Thymus (tissue), 11 donors: ENCODE measurements at regions not wholly inside any gene's neighbourhood (a gene's known extent, or its start where the extent isn't known, plus 50 kb on each side); places are given as distances from the start of the nearest gene placed in this dataset.

ENCODE experiments used
- DNase-seq, 9 donors: peaks; one replicate each; pipeline ENCODE4 v3.0.0-alpha.2; 2013; ENCODE audit warnings: low spot score in 9 of 9, low read depth in 6 of 9, missing footprints in 1 of 9
- H3K27ac ChIP-seq, 2 donors: one replicate each; pipeline ENCODE4 v1.5.1; 2013; ENCODE audit warnings: control low read depth in 1 of 2, low read depth in 1 of 2, low read length in 1 of 2, mild to moderate bottlenecking in 1 of 2, moderate library complexity in 1 of 2
- H3K27me3 ChIP-seq, 2 donors: one replicate each; pipeline ENCODE4 v1.5.1; 2013; ENCODE audit warnings: low read length in 1 of 2; ENCODE audit not compliant: control insufficient read depth in 2 of 2, insufficient read depth in 1 of 2
- H3K36me3 ChIP-seq, 2 donors: one replicate each; pipeline ENCODE4 v1.5.1; 2013; ENCODE audit warnings: low read length in 1 of 2, mild to moderate bottlenecking in 1 of 2, moderate library complexity in 1 of 2; ENCODE audit not compliant: control insufficient read depth in 2 of 2, insufficient read depth in 2 of 2
- H3K4me1 ChIP-seq, 2 donors: one replicate each; pipeline ENCODE4 v1.5.1; 2013; ENCODE audit warnings: low read length in 2 of 2; ENCODE audit not compliant: control insufficient read depth in 2 of 2, insufficient read depth in 2 of 2
- H3K4me3 ChIP-seq, 2 donors: one replicate each; pipeline ENCODE4 v1.5.1; 2013; ENCODE audit warnings: low read length in 2 of 2, control low read depth in 1 of 2, mild to moderate bottlenecking in 1 of 2
- H3K9me3 ChIP-seq, 2 donors: one replicate each; pipeline ENCODE4 v1.5.1; 2013; ENCODE audit warnings: low read length in 1 of 2, mild to moderate bottlenecking in 1 of 2; ENCODE audit not compliant: control insufficient read depth in 2 of 2, insufficient read depth in 1 of 2
- WGBS: extraction: QIAGEN DNeasy Blood & Tissue Kit; methylation state at CpG from one replicate; pipeline ENCODE4 v1.1.7; 2013; 5-methylcytosine and 5-hydroxymethylcytosine counted together
- donor health status: healthy.

DNA sequence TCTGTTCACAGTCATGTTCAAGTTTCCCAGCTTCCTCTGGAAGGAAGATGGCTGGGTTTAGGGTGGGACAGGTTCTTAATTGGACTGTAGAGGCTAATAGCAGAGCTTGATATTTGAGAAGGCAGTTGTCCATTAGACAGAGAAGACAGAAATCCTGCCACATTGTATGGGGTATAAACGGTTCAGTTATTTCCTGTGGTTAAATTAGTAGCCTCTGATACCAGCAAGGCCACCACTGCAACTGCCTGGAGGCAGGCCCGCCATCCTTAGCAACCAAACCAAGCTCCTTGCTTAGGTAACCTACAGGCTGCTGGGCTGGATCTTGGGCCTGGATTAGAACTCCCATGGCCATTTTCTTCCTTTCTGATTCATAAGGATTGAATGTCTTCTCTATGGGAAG is 1367.0 kb downstream of the PCDH7 start:
- no peak for DNase-seq
- Histone ChIP-seq H3K9me3 (peaks cover 0 to 20% of the 10 kb centered on the region in 2 donors), H3K4me3 (no peak overlapping the region), H3K27me3 (no peaks in the 10 kb centered on the region), H3K4me1 (no peaks in the 10 kb centered on the region), H3K36me3 (no peaks in the 10 kb centered on the region), H3K27ac (no peak overlapping the region)
- WGBS, result 81% methylated on average over 2 of the region's 2 CpGs

DNA sequence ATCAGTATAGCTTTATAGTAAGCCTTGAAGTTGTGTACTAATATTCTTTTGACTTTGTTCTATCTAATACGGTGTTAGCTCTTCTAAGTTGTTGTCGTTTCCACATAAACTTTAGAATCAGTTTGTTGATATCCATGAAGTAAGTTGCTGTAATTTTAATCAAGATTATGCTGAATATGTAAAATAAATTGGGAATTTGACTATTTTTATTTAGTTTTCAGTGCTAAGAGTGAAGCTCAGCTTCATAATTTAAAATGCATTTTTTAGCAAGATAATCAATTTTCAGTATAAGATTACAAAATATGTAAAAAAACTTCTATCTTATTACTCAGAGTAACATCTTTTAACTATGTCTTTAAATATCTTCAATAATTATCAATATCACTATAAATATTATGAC is 1374.8 kb downstream of the PCDH7 start:
- DNase-seq, result no peak
- no peak overlapping the region for H3K27ac ChIP-seq
- H3K36me3 ChIP-seq, result no peaks in the 10 kb centered on the region
- H3K4me1 ChIP-seq, result no peaks in the 10 kb centered on the region
- H3K9me3 ChIP-seq, result peaks cover 0 to 6% of the 10 kb centered on the region in 2 donors
- H3K4me3 ChIP-seq, result no peak overlapping the region
- WGBS, result 93% methylated on average over 2 of the region's 2 CpGs
- H3K27me3 ChIP-seq, result no peaks in the 10 kb centered on the region

DNA sequence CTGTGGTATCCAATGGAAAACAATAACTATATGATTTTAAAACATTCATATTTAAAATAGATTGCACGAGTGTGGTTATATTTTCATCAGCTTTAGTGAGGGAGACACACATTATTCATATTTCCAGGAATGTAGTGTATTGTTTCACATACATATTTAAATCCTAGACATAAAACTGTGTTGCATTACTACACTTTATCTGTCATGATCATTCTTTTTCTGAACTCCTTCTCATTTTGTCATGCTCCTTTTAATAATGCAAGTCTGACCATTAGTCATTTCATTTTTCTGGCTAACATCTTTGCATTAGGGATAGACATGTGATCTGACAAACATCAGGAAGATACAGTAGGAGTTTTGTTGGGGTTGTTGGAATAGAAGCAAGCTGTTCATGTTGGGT is 1382.7 kb downstream of the PCDH7 start:
- WGBS, result 81% methylated on average over 1 of the region's 1 CpG
- Histone ChIP-seq H3K9me3 (no peaks in the 10 kb centered on the region), H3K4me3 (no peak overlapping the region), H3K4me1 (no peaks in the 10 kb centered on the region), H3K27ac (no peak overlapping the region), H3K27me3 (no peaks in the 10 kb centered on the region), H3K36me3 (no peaks in the 10 kb centered on the region)
- no peak for DNase-seq

DNA sequence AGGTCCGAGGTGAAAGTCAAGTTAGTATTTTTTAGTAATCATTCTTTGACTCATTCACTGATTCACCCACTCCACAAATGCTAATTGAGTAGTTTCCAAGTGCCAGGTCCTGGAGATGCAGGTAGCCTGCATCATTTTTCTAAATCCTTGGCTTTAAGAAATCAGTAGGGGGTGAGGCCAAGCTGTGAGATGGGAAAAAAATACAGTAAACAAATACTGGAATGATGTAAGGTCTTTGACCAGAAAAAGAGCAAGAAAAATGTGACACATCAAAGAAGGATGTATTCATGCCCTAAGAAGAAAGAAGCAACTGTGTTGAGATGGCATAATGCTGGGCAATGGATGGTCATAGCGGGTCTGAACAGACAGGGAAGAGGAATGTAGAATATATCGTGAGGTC is 1386.6 kb downstream of the PCDH7 start:
- no peak for DNase-seq
- H3K9me3 ChIP-seq, result no peaks in the 10 kb centered on the region
- no peaks in the 10 kb centered on the region for H3K36me3 ChIP-seq
- no peaks in the 10 kb centered on the region for H3K4me1 ChIP-seq
- 92% methylated on average over 3 of the region's 3 CpGs for WGBS
- H3K27me3 ChIP-seq, result no peaks in the 10 kb centered on the region
- H3K4me3 ChIP-seq, result no peak overlapping the region
- H3K27ac ChIP-seq, result no peak overlapping the region

DNA sequence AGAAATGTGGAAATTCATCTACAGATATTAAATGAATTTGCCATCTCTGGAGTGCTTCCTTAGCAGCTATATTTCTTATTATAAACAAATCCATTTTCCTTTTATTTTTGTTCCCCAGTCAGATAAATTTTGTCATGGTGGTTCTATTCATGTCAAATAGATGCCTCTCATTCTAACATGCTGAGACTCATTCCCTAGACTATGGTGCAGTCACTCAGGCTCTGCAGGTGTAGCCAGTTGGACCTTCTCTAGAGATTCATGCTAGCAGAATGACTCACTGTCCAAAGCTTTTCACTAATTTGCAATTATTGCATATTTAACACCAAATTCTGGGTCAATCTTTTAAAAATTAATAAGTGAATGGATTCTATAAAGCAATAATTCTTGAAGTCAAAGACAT is 1392.7 kb downstream of the PCDH7 start:
- no peak overlapping the region for H3K27ac ChIP-seq

DNA sequence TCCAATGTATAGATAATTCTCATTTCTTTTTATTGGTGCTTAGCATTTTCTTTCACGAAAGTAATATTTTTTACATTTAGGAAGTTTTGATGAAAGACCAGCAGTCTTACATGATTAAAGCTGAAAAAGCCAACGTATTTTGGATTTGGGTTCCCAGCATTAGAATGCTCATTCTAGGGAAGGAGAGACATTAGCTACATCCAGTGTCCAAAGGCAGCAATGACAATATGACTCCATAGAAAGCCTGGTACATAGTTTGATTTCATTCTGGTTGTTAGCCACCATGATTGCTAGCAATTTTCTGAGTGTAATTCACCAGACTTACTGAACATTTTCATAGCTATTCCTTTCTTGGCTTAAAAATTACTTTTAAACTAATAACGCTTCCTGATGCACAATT is 1397.5 kb downstream of the PCDH7 start:
- Histone ChIP-seq H3K9me3 (no peaks in the 10 kb centered on the region), H3K4me3 (no peak overlapping the region), H3K27me3 (no peaks in the 10 kb centered on the region), H3K4me1 (no peaks in the 10 kb centered on the region), H3K27ac (no peak overlapping the region), H3K36me3 (no peaks in the 10 kb centered on the region)
- DNase-seq, result no peak
- 95% methylated on average over 3 of the region's 3 CpGs for WGBS

More for the DNA sequence above, 1392.7 kb downstream of the PCDH7 start:
- Histone ChIP-seq H3K4me3 (no peak overlapping the region), H3K27me3 (no peaks in the 10 kb centered on the region), H3K36me3 (no peaks in the 10 kb centered on the region), H3K9me3 (no peaks in the 10 kb centered on the region), H3K4me1 (no peaks in the 10 kb centered on the region)
- DNase-seq, result no peak

DNA sequence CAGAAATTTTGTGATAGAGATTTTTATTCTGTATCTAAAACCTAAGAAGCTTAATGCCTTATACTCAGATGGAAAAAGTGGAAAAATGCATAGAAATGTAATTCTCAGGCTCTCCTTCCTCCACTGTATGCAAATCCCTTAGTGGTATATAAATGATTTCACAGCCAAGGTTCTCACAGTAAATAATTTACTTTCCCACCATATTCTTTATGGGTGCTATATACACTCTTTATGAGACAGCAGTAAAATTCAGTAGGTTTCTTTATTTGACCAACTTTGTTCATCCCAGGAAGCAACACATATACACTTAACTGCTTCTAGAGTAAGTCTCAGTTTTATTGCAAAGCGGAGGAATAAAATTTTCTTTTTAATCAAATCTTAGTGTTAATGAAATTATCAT is 1399.7 kb downstream of the PCDH7 start:
- 96% methylated on average over 1 of the region's 1 CpG for WGBS
- H3K36me3 ChIP-seq, result no peaks in the 10 kb centered on the region
- no peaks in the 10 kb centered on the region for H3K9me3 ChIP-seq

DNA sequence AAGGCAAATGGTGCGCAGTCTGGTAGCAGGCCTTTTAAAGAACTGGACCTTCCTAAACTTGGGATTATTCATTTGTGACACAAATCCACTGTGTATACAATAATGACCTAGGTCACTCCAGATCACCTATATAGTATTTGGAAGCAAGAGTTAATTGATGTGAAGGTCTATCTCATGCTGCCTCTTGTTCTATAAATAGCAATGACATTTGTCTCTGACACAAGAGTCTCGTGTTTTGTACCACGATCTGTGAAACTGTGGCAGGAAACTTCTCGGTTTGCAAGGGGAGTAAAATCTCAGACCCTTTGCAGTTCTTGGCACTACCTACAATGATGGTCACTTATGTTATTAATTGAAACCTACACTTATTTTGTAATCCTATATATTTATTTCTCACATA is 1408.4 kb downstream of the PCDH7 start:
- no peaks in the 10 kb centered on the region for H3K4me1 ChIP-seq
- no peaks in the 10 kb centered on the region for H3K27me3 ChIP-seq
- H3K36me3 ChIP-seq, result no peaks in the 10 kb centered on the region
- no peak for DNase-seq
- H3K27ac ChIP-seq, result no peak overlapping the region
- no peaks in the 10 kb centered on the region for H3K9me3 ChIP-seq
- no peak overlapping the region for H3K4me3 ChIP-seq
- 83% methylated on average over 4 of the region's 4 CpGs for WGBS

More for the DNA sequence above, 1399.7 kb downstream of the PCDH7 start:
- Histone ChIP-seq H3K4me3 (no peak overlapping the region), H3K27ac (no peak overlapping the region), H3K27me3 (no peaks in the 10 kb centered on the region), H3K4me1 (no peaks in the 10 kb centered on the region)
- no peak for DNase-seq

DNA sequence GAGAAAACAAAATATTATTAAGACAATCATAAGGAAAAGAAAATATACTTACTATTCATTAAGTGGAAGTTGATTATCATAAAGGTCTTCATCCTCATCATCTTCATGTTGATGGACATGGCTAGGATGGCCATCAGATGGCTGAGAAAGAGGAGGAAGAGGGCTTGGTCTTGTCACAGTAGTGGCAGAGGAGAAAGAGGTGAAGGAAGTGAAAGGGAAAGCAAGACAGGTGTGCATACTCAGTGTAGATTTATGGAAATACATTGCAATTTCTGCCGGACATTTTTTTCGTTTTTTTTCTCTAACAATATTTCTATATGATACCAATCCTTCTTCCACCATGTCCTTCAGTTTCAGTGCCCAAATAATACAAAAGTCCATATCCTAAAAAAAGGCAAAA is 1409.8 kb downstream of the PCDH7 start:
- Histone ChIP-seq H3K9me3 (no peaks in the 10 kb centered on the region), H3K4me1 (no peaks in the 10 kb centered on the region), H3K36me3 (no peaks in the 10 kb centered on the region), H3K27me3 (no peaks in the 10 kb centered on the region), H3K27ac (no peak overlapping the region), H3K4me3 (no peak overlapping the region)
- 95% methylated on average over 2 of the region's 2 CpGs for WGBS
- DNase-seq, result no peak

DNA sequence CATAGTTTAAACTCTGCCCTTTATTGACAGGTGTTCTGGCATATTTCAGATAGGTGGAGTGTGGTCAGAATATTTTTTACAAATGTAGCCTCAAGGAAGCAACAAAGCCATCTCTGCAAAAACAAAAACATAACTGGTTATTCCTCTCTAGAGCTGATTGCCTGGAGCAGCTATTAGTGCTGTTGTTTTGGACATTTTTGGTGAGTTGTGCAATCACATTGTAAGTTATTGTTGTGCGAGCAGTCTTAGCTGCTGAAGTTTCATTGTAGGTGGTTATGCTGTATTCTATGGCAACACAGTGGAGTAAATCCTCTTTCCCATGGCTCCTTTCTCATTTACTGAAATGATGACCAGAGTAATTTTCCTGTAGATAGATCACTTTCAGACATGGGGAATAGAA is 1413.0 kb downstream of the PCDH7 start:
- H3K4me3 ChIP-seq, result no peak overlapping the region
- no peaks in the 10 kb centered on the region for H3K36me3 ChIP-seq
- no peaks in the 10 kb centered on the region for H3K27me3 ChIP-seq
- 95% methylated on average over 1 of the region's 1 CpG for WGBS
- no peak overlapping the region for H3K27ac ChIP-seq
- no peak for DNase-seq
- H3K9me3 ChIP-seq, result no peaks in the 10 kb centered on the region
- no peaks in the 10 kb centered on the region for H3K4me1 ChIP-seq
